H9 (cell line): ENCODE measurements at regions not wholly inside any gene's neighbourhood (a gene's known extent, or its start where the extent isn't known, plus 50 kb on each side); places are given as distances from the start of the nearest gene placed in this dataset.

Experiments
- DNase-seq: peaks from one replicate; pipeline ENCODE4 v3.0.0-alpha.2; 2017
- H2AFZ ChIP-seq: one replicate; pipeline ENCODE4 v1.6.1; 2013; ENCODE audit warnings: mild to moderate bottlenecking, low read length, control low read depth, moderate library complexity
- H2AK5ac ChIP-seq: 2 replicates; pipeline ENCODE4 v1.6.1; 2013; ENCODE audit warnings: low read length, control low read depth, mixed read lengths; ENCODE audit not compliant: insufficient read length
- H2BK120ac ChIP-seq: one replicate; pipeline ENCODE4 v1.6.1; 2013; ENCODE audit warnings: low read depth, mild to moderate bottlenecking, low read length, control low read depth, inconsistent platforms; ENCODE audit not compliant: poor library complexity, severe bottlenecking
- H2BK12ac ChIP-seq: 2 replicates; pipeline ENCODE4 v1.6.1; 2013; ENCODE audit warnings: low read length, control low read depth, mixed read lengths, low read depth; ENCODE audit not compliant: insufficient read length
- H2BK15ac ChIP-seq: 2 replicates; pipeline ENCODE4 v1.6.1; 2013; ENCODE audit warnings: low read depth, low read length, control low read depth
- H2BK20ac ChIP-seq: one replicate; pipeline ENCODE4 v1.6.1; 2013; ENCODE audit warnings: low read depth, mild to moderate bottlenecking, low read length, control low read depth, inconsistent platforms; ENCODE audit not compliant: poor library complexity, severe bottlenecking
- H2BK5ac ChIP-seq: 2 replicates; pipeline ENCODE4 v1.6.1; 2013; ENCODE audit warnings: low read length, control low read depth, mixed read lengths; ENCODE audit not compliant: insufficient read length
- H3K14ac ChIP-seq: 2 replicates; pipeline ENCODE4 v1.6.1; 2013; ENCODE audit warnings: low read length, control low read depth; ENCODE audit not compliant: insufficient read depth
- H3K18ac ChIP-seq: 2 replicates; pipeline ENCODE4 v1.6.1; 2013; ENCODE audit warnings: low read depth, mild to moderate bottlenecking, mixed read lengths, low read length, control low read depth; ENCODE audit not compliant: insufficient read length
- H3K23ac ChIP-seq: 2 replicates; pipeline ENCODE4 v1.6.1; 2013; ENCODE audit warnings: low read length, control low read depth, mixed read lengths, low read depth; ENCODE audit not compliant: insufficient read length
- H3K23me2 ChIP-seq: 2 replicates; pipeline ENCODE4 v1.6.1; 2013; ENCODE audit warnings: low read depth, mild to moderate bottlenecking, mixed read lengths, low read length, control low read depth; ENCODE audit not compliant: insufficient read length, poor library complexity, severe bottlenecking
- H3K27ac ChIP-seq: 2 replicates; pipeline ENCODE4 v1.5.1; 2013; ENCODE audit warnings: low read length, control low read depth, mixed read lengths, low read depth; ENCODE audit not compliant: insufficient read length
- H3K27me3 ChIP-seq: 2 replicates; pipeline ENCODE4 v1.6.1; 2013; ENCODE audit warnings: low read length, control low read depth, inconsistent platforms; ENCODE audit not compliant: insufficient read depth
- H3K4ac ChIP-seq: 2 replicates; pipeline ENCODE4 v1.6.1; 2013; ENCODE audit warnings: low read depth, mild to moderate bottlenecking, control low read depth, inconsistent platforms, low read length, moderate library complexity
- H3K4me1 ChIP-seq: 2 replicates; pipeline ENCODE4 v1.6.1; 2013; ENCODE audit warnings: low read length, control low read depth, inconsistent platforms; ENCODE audit not compliant: insufficient read depth
- H3K4me2 ChIP-seq: 2 replicates; pipeline ENCODE4 v1.6.1; 2013; ENCODE audit warnings: low read length, control low read depth, mixed read lengths; ENCODE audit not compliant: insufficient read length, insufficient read depth
- H3K56ac ChIP-seq: 2 replicates; pipeline ENCODE4 v1.6.1; 2013; ENCODE audit warnings: low read depth, mild to moderate bottlenecking, mixed read lengths, low read length, control low read depth; ENCODE audit not compliant: insufficient read length
- H3K79me1 ChIP-seq: 2 replicates; pipeline ENCODE4 v1.6.1; 2013; ENCODE audit warnings: low read depth, mild to moderate bottlenecking, moderate library complexity, low read length, control low read depth, inconsistent platforms; ENCODE audit not compliant: insufficient read depth, poor library complexity, severe bottlenecking
- H3K79me2 ChIP-seq: 2 replicates; pipeline ENCODE4 v1.6.1; 2013; ENCODE audit warnings: low read length, control low read depth, inconsistent platforms; ENCODE audit not compliant: insufficient read depth
- H3K9ac ChIP-seq: 2 replicates; pipeline ENCODE4 v1.6.1; 2013; ENCODE audit warnings: low read length, control low read depth, mixed read lengths; ENCODE audit not compliant: insufficient read length; ENCODE audit errors: extremely low read depth
- H3K9me3 ChIP-seq: one replicate; pipeline ENCODE4 v1.6.1; 2013; ENCODE audit warnings: low read depth, low read length, inconsistent platforms; ENCODE audit not compliant: control insufficient read depth
- H3T11ph ChIP-seq: one replicate; pipeline ENCODE4 v1.6.1; 2013; ENCODE audit warnings: mild to moderate bottlenecking, low read length, control low read depth, inconsistent platforms
- H4K20me1 ChIP-seq: one replicate; pipeline ENCODE4 v1.6.1; 2013; ENCODE audit not compliant: control insufficient read depth, insufficient read length, insufficient read depth
- H4K5ac ChIP-seq: 2 replicates; pipeline ENCODE4 v1.6.1; 2013; ENCODE audit warnings: low read depth, mild to moderate bottlenecking, mixed read lengths, low read length, control low read depth; ENCODE audit not compliant: insufficient read length
- H4K8ac ChIP-seq: replicated peaks from 2 replicates; pipeline ENCODE4 v1.6.1; 2013; ENCODE audit warnings: low read length, control low read depth, mixed read lengths, low read depth; ENCODE audit not compliant: insufficient read length
- H4K91ac ChIP-seq: 2 replicates; pipeline ENCODE4 v1.6.1; 2013; ENCODE audit warnings: low read depth, mild to moderate bottlenecking, moderate library complexity, mixed read lengths, low read length, control low read depth; ENCODE audit not compliant: insufficient read length
- H3K27ac Mint-ChIP-seq, 3 experiments: 2 replicates in 2 of 3; 3 replicates in 1 of 3; pipeline ENCODE4 v1.8.0; 2020 to 2021; ENCODE audit warnings: mixed read lengths in 3 of 3, mild to moderate bottlenecking in 1 of 3, moderate library complexity in 1 of 3
- H3K27me3 Mint-ChIP-seq: 2 replicates; pipeline ENCODE4 v1.8.0; 2021; ENCODE audit warnings: low read depth, mild to moderate bottlenecking, moderate library complexity, mixed read lengths
- H3K36me3 Mint-ChIP-seq, 3 experiments: 2 replicates in 2 of 3; 3 replicates in 1 of 3; pipeline ENCODE4 v1.8.0; 2020 to 2021; ENCODE audit warnings: low read depth in 3 of 3, mixed read lengths in 3 of 3; ENCODE audit not compliant: insufficient read depth in 1 of 3
- H3K4me1 Mint-ChIP-seq, 2 experiments: 2 replicates each; pipeline ENCODE4 v1.8.0; 2020; ENCODE audit warnings: mixed read lengths in 2 of 2
- H3K4me3 Mint-ChIP-seq, 2 experiments: 2 replicates in 1 of 2; 3 replicates in 1 of 2; pipeline ENCODE4 v1.8.0; 2020 to 2021; ENCODE audit warnings: mild to moderate bottlenecking in 2 of 2, mixed read lengths in 2 of 2, moderate library complexity in 1 of 2
- H3K9me3 Mint-ChIP-seq, 2 experiments: 2 replicates in 1 of 2; 3 replicates in 1 of 2; pipeline ENCODE4 v1.8.0; 2020; ENCODE audit warnings: mild to moderate bottlenecking in 2 of 2, mixed read lengths in 2 of 2, moderate library complexity in 1 of 2
- WGBS: extraction: QIAGEN DNeasy Blood & Tissue Kit; methylation state at CpG from one replicate; pipeline ENCODE4 v1.1.7; 2013; ENCODE audit warnings: missing lambda C conversion rate, low lambda C conversion rate, mixed read lengths; ENCODE audit not compliant: insufficient read length; ENCODE audit errors: extremely low coverage; 5-methylcytosine and 5-hydroxymethylcytosine counted together
- TF ChIP-seq, protein P1 (sequence below): fragments of 200-600 bp; sonication (generic); conservative IDR thresholded peaks from 3 replicates; pipeline ENCODE4 v1.8.0; 2021; ENCODE audit warnings: antibody characterized with exemption, mild to moderate bottlenecking

GRCh38 chr1:36731226-36732014 lies 248.7 kb upstream of the CSF3R start:
- H3K56ac ChIP-seq, result no peak overlapping the region
- H2BK12ac ChIP-seq, result no peak overlapping the region
- peaks cover 5% of the 10 kb centered on the region for H3K27me3 Mint-ChIP-seq
- H3K23ac ChIP-seq, result no peak overlapping the region
- no peaks in the 10 kb centered on the region for H3K23me2 ChIP-seq
- H3K9ac ChIP-seq, result no peak overlapping the region
- TF ChIP-seq, protein P1, sequence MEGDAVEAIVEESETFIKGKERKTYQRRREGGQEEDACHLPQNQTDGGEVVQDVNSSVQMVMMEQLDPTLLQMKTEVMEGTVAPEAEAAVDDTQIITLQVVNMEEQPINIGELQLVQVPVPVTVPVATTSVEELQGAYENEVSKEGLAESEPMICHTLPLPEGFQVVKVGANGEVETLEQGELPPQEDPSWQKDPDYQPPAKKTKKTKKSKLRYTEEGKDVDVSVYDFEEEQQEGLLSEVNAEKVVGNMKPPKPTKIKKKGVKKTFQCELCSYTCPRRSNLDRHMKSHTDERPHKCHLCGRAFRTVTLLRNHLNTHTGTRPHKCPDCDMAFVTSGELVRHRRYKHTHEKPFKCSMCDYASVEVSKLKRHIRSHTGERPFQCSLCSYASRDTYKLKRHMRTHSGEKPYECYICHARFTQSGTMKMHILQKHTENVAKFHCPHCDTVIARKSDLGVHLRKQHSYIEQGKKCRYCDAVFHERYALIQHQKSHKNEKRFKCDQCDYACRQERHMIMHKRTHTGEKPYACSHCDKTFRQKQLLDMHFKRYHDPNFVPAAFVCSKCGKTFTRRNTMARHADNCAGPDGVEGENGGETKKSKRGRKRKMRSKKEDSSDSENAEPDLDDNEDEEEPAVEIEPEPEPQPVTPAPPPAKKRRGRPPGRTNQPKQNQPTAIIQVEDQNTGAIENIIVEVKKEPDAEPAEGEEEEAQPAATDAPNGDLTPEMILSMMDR, result peak; percentile 42; the same call in 2 of the 3 replicates
- no peak overlapping the region for H3K4me2 ChIP-seq
- no peak overlapping the region for H4K91ac ChIP-seq
- no peak overlapping the region for H4K8ac ChIP-seq
- no peak overlapping the region for H3K27ac ChIP-seq
- no peak overlapping the region for H3K18ac ChIP-seq
- H2AK5ac ChIP-seq, result no peak overlapping the region
- no peaks in the 10 kb centered on the region for H3K79me1 ChIP-seq
- H3K14ac ChIP-seq, result no peak overlapping the region
- H3K4me1 Mint-ChIP-seq, result peaks cover 29 to 35% of the 10 kb centered on the region in 2 experiments
- H3K9me3 Mint-ChIP-seq, result no peaks in the 10 kb centered on the region; a peak in 1 of 5 replicates
- H3K9me3 ChIP-seq, result no peaks in the 10 kb centered on the region
- WGBS, result no CpG with 5 or more reads among the region's 11 CpGs
- no peaks in the 10 kb centered on the region for H3K27me3 ChIP-seq
- H2BK120ac ChIP-seq, result no peak overlapping the region
- H2BK5ac ChIP-seq, result no peak overlapping the region
- H4K20me1 ChIP-seq, result no peaks in the 10 kb centered on the region
- no peak overlapping the region for H2BK15ac ChIP-seq
- H3K27ac Mint-ChIP-seq, result peak overlapping the region in 2 of 3 experiments; percentile 36 to 68; a peak in 3 of 7 replicates
- no peak overlapping the region for H3T11ph ChIP-seq
- H3K4me1 ChIP-seq, result no peaks in the 10 kb centered on the region; the same call in 1 of the 2 replicates
- no peak overlapping the region for H2AFZ ChIP-seq
- no peak overlapping the region for H2BK20ac ChIP-seq
- H3K4me3 Mint-ChIP-seq, result no peak overlapping the region
- H3K79me2 ChIP-seq, result no peaks in the 10 kb centered on the region
- no peak for DNase-seq
- no peak overlapping the region for H3K4ac ChIP-seq
- H4K5ac ChIP-seq, result no peak overlapping the region
- H3K36me3 Mint-ChIP-seq, result no peaks in the 10 kb centered on the region; a peak in 1 of 7 replicates
